GM12878 (cell line): ENCODE measurements at regions not wholly inside any gene's neighbourhood (a gene's known extent, or its start where the extent isn't known, plus 50 kb on each side); places are given as distances from the start of the nearest gene placed in this dataset.

Experiments used
- BHLHE40 ChIP-seq, 2 experiments: fragments of 450-650 bp in 1 of 2; IDR thresholded peaks; 2 replicates each; pipeline ENCODE4 v1.6.1; 2011 to 2017; ENCODE audit warnings: low read depth in 2 of 2, borderline replicate concordance in 1 of 2, improper control_type of control experiment in 1 of 2, low read length in 1 of 2, mild to moderate bottlenecking in 1 of 2
- BMI1 ChIP-seq: fragments of 450-650 bp; IDR thresholded peaks from 2 replicates; pipeline ENCODE4 v1.6.1; 2016; ENCODE audit warnings: mild to moderate bottlenecking, moderate library complexity, borderline replicate concordance
- CBFB ChIP-seq: IDR thresholded peaks from 2 replicates; pipeline ENCODE4 v1.6.1; 2016; ENCODE audit warnings: antibody characterized with exemption, low read depth
- CTCF ChIP-seq, 3 experiments: IDR thresholded peaks in 2 of 3; conservative IDR thresholded peaks in 1 of 3; 2 replicates each; pipeline ENCODE4 v1.5.1; 2011; ENCODE audit warnings: low read depth in 3 of 3, low read length in 3 of 3, mild to moderate bottlenecking in 3 of 3, control low read depth in 2 of 3, moderate library complexity in 2 of 3, inconsistent platforms in 1 of 3, mixed read lengths in 1 of 3; ENCODE audit not compliant: control insufficient read depth in 2 of 3, insufficient read depth in 1 of 3; ENCODE audit errors: extremely low read depth in 1 of 3
- E2F8 ChIP-seq: fragments of 450-650 bp; IDR thresholded peaks from 2 replicates; pipeline ENCODE4 v1.6.1; 2018; ENCODE audit warnings: mild to moderate bottlenecking, low read depth, moderate library complexity; ENCODE audit not compliant: partially characterized antibody
- EZH2 ChIP-seq: IDR thresholded peaks from 2 replicates; pipeline ENCODE4 v1.6.1; 2012; ENCODE audit warnings: low read depth, mild to moderate bottlenecking, control low read depth, inconsistent platforms, low read length, borderline replicate concordance; ENCODE audit not compliant: control insufficient read depth
- FOXM1 ChIP-seq: IDR thresholded peaks from 2 replicates; pipeline ENCODE4 v1.6.1; 2012; ENCODE audit warnings: low read depth, mild to moderate bottlenecking, inconsistent platforms, low read length, moderate library complexity
- GABPA ChIP-seq: IDR thresholded peaks from 2 replicates; pipeline ENCODE4 v1.6.1; 2014; ENCODE audit warnings: antibody characterized with exemption, low read depth, mild to moderate bottlenecking, inconsistent platforms
- HCFC1 ChIP-seq: fragments of 150-350 bp; IDR thresholded peaks from 2 replicates; pipeline ENCODE4 v1.6.1; 2014; ENCODE audit warnings: low read length
- POLR2A ChIP-seq: IDR thresholded peaks from 2 replicates; pipeline ENCODE4 v1.6.1; 2011; ENCODE audit warnings: low read depth, mild to moderate bottlenecking, low read length
- REST ChIP-seq: IDR thresholded peaks from 2 replicates; pipeline ENCODE4 v1.6.1; 2012; ENCODE audit warnings: mild to moderate bottlenecking, low read depth, low read length
- SMC3 ChIP-seq: IDR thresholded peaks from 2 replicates; pipeline ENCODE4 v1.6.1; 2011; ENCODE audit warnings: low read length, improper control_type of control experiment, borderline replicate concordance
- USF2 ChIP-seq: IDR thresholded peaks from 2 replicates; pipeline ENCODE4 v1.6.1; 2011; ENCODE audit warnings: low read depth, low read length, improper control_type of control experiment, borderline replicate concordance

- TF ChIP-seq GABPA (no peak), SMC3 (no peak), BMI1 (no peak), E2F8 (no peak), EZH2 (no peak), CTCF (IDR thresholded peaks at IDR 0.05 in 2 of 3, conservative IDR thresholded peaks at IDR 0.05 in 1 of 3; ENCODE audit: control insufficient read depth in 2 of 3, extremely low read depth in 1 of 3, insufficient read depth in 1 of 3, low read depth in 3 of 3, low read length in 3 of 3) (no peak), CBFB (no peak), FOXM1 (no peak), POLR2A (no peak), BHLHE40 (IDR thresholded peaks at IDR 0.05; ENCODE audit: borderline replicate concordance in 1 of 2, low read depth in 2 of 2, low read length in 1 of 2) (no peak), REST (no peak), USF2 (no peak), HCFC1 (no peak)
Measured at GRCh38 chr2:146003337-146003736, 1483.4 kb upstream of the ZEB2 start.
